ENCODE measurements at regions not wholly inside any gene's neighbourhood (a gene's known extent, or its start where the extent isn't known, plus 50 kb on each side); places are given as distances from the start of the nearest gene placed in this dataset.
"Not testable (repeated sequence)": the region's sequence is repeated elsewhere in the genome, so short reads cannot be mapped to it uniquely, and the experiment has no call there.

DNA sequence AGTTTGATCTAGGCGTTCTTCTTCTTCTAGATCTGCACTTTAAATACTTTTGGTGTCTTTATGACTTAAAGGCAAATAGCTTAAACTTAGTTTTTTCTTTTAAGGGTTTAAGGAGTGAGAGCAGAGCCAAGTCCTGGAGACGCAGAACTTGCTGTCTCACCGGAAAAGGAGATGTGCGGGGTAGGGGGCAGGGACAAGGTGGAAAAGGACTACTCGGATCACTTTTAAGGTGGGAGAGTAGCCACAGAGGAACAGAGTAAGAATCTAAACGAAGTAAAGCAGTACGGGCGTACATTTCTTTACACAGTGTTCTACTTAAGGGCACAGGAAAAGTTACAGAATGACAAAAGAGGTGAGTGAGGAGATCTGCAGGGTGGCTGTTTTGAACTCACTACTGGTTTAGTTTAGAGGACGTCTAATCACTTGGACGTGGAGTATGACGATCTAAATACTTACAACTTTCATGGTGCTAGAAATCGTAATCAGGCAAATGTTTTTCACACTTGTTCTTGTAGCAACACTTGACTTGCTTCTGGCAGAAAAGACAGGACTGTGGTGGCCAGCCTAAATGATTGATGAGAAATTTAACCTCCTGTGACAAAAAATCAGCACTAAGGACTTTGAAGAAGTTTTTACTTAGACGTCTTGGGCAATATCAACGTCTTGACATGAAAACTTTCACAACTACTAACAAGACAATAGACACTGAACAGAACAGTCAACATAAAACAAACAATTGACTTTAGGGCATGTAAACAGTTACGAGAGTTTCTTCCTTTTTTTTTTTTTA, 127.0 kb downstream of the ART5 start:
- not testable (repeated sequence) for DNase-seq (ENCODE audit: low read depth in 2 of 2)

DNA sequence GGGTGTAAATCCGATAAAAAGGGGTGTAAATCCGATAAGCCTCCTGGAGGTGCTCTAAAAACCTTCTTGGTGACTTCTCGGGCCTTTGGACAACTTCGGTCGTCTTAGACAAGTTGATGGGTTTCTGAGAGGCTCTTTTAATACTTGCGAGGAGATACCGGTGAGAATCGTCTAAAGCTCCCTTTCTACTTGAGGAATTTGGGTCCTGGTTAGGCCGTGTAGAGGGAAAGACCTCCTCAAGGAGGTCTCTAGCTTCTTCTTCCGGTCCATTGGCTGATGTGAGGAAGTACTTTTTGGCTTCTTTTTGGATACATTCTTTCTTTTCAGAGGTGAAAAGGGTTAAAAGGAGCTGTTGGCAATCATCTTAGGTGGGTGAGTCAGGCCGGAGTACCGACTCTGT, 128.5 kb downstream of the ART5 start:
- DNase-seq (ENCODE audit: low read depth in 2 of 2), result not testable (repeated sequence)

GRCh38 chr11:3512751-3513150, 129.0 kb downstream of the ART5 start:
- DNase-seq (ENCODE audit: low read depth in 2 of 2), result not testable (repeated sequence)

GRCh38 chr11:3512133-3512703, 129.6 kb downstream of the ART5 start:
- peak in 1 of 2 donors; percentile 10 for DNase-seq (ENCODE audit: low read depth in 2 of 2)

DNA sequence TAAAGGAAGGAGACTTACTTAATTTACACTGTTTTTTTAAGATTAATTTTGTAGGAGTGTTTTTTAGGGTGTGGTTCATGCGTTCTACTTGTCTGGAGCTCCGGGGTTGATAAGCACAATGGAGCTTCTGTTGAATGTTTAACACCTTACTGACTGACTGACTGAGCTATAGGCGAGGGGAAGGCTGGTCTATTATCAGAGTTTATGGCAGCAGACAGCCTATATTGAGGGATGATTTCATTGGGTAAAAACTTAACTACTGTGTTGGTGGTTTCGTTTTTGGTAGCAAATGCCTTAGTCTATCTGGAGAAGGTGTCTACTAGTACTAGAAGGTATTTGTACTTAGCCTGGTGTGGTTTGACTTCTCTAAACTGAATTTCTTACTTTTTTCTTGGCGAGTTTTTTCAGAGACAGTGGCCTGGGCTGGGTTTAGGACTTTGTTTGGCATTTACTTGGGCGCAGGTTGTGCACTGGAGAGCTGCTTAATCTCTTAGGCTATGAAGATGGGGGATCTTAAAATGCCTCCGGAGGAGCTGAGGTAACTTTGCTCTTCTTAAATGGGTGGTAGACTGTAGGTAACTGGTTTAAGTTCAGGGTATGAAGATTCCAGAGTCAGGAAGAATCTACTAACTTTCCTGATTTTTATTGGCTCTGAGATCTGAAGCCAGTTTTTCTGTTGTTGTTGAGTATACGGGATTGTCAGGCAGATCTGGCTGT, 130.2 kb downstream of the ART5 start:
- not testable (repeated sequence) for DNase-seq (ENCODE audit: low read depth in 2 of 2)

DNA sequence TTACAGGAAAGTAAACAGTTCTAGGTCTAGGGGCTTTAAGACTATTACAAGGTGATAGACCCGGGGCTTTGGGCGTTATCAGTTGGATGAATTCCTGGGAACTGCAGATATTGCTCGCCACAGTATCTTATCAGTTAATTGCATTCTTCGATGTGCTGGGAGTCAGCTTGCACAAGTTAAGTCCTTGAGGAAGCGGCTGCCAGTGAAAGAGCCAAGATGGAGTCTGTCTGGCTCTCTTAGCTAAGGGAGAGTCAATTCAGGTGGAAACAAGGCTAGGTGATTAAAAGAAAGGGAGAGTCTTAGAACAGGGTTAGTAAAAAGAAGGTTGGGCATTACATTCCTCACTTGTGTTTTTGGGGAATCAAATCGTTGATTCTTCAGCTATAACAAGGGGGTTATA, 130.6 kb upstream of the ZNF195 start:
- DNase-seq (ENCODE audit: low read depth in 2 of 2), result not testable (repeated sequence)

DNA sequence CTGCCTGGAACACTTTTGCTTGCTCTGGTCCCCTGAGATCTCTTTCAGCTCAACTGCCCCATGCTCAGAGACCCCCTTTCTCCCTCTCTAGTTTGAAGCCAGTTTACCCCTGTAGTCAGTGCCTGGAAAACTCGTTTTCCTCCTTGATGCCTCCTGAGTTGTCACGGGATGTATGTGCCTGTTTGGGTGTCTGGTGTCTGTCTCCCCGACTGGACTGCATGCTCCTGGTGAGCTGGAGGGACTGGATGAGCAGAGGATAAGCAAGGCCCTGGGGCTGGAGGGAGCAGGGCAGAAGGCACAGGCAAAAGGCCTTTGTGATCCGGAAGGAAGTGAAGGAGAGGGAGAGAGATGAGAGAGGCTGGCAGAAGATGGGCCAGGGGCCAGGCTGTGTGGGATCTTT, 120.3 kb upstream of the ZNF195 start:
- not testable (repeated sequence) for DNase-seq (ENCODE audit: low read depth in 2 of 2)

- not testable (repeated sequence) for DNase-seq (ENCODE audit: low read depth in 2 of 2)
Observed at GRCh38 chr11:3498356-3498755, 119.4 kb upstream of the ZNF195 start.

DNA sequence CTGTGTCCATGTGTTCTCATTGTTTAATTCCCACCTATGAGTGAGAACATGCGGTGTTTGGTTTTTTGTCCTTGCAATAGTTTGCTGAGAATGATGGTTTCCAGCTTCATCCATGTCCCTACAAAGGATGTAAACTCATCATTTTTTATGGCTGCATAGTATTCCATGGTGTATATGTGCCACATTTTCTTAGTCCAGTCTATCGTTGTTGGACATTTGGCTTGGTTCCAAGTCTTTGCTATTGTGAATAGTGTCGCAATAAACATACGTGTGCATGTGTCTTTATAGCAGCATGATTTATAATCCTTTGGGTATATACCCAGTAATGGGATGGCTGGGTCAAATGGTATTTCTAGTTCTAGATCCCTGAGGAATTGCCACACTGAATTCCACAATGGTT, 114.2 kb upstream of the ZNF195 start:
- DNase-seq (ENCODE audit: low read depth in 2 of 2), result not testable (repeated sequence)

GRCh38 chr11:3488003-3488402, 109.1 kb upstream of the ZNF195 start:
- not testable (repeated sequence) for DNase-seq (ENCODE audit: low read depth in 2 of 2)

DNA sequence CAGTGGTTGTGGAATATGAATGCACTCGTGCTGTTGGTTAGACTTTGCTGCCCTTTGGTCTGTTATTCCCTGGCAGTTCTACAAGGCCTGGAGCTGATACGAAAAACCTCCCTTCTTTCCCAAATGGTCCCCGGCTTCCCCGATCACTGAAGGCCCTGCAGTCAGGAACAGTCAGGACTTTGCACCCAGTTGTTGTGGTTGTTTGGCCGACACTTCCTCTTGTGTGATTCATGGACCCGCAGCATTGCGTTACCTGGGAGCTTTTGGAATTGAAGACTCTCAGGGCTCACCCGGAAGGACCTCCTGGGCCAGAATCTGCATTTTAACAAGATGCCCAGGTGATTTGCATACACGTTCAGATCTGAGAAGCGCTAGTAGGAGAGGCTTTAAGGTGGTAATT, 106.8 kb upstream of the ZNF195 start:
- DNase-seq (ENCODE audit: low read depth in 2 of 2), result not testable (repeated sequence)

DNA sequence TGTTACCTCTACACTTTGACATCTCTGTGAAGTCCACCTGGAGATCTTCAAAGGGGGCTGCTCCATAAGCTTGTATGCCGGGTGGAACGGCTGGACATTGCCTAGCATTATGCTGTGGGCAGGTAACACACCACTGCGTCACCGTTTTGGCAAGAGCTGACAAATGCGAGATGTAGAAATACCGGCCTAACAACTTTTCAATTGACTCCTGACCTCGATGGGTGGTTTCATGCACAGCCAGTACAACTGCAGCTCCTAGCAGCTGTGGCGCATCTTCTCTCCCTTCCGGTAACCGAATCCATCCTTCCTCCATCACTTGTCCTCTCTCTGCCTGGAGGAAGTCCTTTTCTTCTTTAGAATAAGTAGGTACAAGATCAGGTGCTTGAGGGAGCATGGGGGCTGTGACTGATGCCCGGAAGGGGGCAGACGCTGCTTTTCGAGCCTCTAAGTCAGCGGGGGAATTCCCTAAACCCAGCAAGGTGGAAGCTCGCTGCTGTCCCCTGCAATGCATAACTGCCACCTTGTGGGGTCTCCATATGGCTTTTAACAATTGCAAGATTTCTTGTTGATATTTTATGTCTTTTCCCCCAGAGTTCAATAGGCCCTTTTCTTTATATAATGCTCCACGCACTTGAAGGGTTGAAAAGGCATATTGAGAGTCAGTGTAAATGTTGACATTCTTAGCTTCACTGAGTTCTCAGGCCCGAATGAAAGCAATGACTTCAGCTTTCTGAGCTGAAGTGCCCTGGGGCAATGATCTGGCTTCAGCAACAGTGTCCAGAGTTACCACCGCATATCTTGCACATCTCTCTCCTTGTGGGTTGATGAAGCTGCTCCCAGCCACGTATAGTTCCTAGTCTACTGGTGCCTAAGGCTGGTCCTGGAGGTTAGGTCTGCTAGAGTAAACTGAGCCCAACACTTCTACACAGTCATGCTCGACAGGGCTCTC, 98.3 kb upstream of the ZNF195 start:
- not testable (repeated sequence) for DNase-seq (ENCODE audit: low read depth in 2 of 2)

- DNase-seq (ENCODE audit: low read depth in 2 of 2), result not testable (repeated sequence)
Observed at GRCh38 chr11:3476084-3476936, 97.4 kb upstream of the ZNF195 start.

DNA sequence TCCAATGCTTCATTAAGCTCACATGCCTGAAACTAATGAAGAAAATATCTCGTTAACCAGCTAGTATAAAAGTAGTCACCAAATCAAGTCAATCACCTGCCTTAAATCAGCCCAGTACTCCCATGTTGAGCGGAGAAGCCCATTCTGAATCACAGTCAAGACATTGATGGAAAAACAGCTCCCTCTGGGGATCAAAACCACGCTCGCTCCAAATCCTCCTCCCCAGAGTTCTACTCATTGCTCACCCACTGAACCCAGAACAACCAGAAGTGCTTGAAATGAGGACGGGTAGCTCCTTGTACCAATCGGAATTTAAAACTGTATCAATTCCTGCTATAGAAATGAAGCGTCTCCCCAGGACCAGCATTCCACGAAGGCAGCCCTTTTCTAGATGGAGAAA, 90.0 kb upstream of the ZNF195 start:
- not testable (repeated sequence) for DNase-seq (ENCODE audit: low read depth in 2 of 2)

GRCh38 chr11:3467599-3467998, 88.7 kb upstream of the ZNF195 start:
- not testable (repeated sequence) for DNase-seq (ENCODE audit: low read depth in 2 of 2)

DNA sequence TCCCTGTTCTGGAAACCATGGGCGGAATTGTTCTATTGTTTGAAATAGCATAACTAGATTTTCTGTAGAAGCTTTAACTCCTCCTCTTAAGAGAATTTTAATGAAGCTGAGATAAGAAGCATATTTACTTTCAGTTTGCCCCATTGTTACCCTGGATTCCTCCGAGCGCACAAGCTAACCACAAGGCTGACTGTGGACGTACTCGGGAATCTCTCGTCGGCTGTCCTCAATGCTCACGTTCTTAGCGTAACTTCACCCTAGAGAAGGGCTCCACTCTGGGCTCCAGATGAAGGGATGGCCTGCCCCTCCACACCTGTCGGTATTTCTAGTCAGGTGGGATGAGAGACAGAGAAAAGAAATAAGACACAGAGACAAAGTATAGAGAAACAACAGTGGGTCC, 76.7 kb upstream of the ZNF195 start:
- not testable (repeated sequence) for DNase-seq (ENCODE audit: low read depth in 2 of 2)

GRCh38 chr11:3454844-3455243, 75.9 kb upstream of the ZNF195 start:
- DNase-seq (ENCODE audit: low read depth in 2 of 2), result peak; percentile 2 to 3

- DNase-seq (ENCODE audit: low read depth in 2 of 2), result not testable (repeated sequence)
Observed at GRCh38 chr11:3453596-3454256, 74.8 kb upstream of the ZNF195 start.

DNA sequence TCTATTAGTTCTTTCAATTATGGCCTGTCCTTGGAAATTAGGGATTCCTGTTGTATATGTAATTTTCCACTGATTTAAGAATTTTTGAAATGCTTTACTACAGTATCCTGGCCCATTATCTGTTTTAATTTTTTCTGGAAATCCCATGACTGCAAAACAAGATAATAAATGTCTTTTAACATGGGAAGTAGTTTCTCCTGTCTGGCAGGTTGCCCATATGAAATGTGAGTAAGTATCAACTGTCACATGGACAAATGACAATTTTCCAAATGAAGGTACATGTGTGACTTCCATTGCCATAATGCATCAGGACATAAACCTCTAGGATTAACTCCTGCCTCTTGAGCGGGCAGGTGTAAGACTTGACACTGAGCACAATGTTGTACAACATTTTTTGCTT, 71.9 kb upstream of the ZNF195 start:
- DNase-seq (ENCODE audit: low read depth in 2 of 2), result not testable (repeated sequence)

DNA sequence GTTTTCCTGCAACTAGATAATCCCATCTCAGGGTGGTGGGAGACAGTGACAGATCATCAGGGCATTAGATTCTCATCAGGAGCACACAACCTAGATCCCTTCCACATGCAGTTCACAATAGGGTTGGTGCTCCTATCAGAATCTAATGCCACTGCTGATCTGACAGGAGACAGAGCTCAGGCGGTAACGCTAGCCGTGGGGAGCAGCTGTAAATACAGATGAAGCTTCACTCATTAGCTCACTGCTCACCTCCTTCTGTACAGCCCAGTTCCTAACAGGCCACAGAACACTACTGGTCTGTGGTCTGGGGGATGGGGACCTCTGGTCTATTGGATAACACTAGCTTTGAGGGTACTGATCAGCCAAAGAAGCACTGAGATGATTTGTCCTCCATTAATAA, 66.6 kb upstream of the ZNF195 start:
- DNase-seq (ENCODE audit: low read depth in 2 of 2), result not testable (repeated sequence)
